Stimulated activated naive CD4-positive, alpha-beta T cell (primary cell): ENCODE measurements at regions not wholly inside any gene's neighbourhood (a gene's known extent, or its start where the extent isn't known, plus 50 kb on each side); places are given as distances from the start of the nearest gene placed in this dataset.
"Not testable (repeated sequence)": the region's sequence is repeated elsewhere in the genome, so short reads cannot be mapped to it uniquely, and the experiment has no call there.

Source experiments
- DNase-seq, 6 experiments: peaks; one replicate each; lab custom pipeline; 2025; lab: John Stamatoyannopoulos, UW

DNA sequence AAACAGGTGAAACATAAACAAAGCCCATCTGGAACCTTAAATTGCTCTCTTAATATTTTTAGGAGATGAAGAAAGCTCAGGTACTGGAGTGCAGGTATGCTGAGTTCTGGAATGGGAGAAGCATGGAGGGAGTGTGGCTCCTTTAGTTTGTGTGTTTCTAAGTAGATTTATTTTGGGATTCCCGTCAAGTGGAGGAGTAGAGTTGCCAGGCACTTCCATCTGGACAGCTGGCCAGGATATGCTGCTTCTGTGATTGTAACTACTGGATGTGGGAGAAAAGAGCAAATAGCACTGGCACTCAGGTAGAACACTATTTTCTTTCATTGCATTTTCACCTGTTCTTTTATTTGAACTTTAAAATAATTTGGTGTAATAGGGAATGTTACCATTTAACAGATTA lies 182.3 kb upstream of the MAST4 start:
- no peak for DNase-seq

DNA sequence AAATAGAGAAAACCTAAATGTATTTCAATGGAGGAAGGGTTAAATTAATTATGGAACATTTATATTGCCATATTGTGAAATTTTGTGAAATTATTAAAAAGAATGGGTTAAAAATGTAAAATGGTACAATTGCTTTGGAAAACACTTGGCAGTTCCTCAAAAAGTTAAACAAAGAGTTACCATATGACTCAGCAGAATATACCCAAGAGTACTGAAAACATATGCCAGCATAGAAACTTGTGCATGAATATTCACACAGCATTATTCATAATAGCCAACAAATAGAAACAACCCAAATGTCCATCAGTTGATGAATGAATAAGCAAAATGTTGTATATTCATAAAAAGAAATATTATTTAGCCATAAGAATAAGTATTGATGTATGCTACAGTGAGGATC lies 181.0 kb upstream of the MAST4 start:
- no peak for DNase-seq

DNA sequence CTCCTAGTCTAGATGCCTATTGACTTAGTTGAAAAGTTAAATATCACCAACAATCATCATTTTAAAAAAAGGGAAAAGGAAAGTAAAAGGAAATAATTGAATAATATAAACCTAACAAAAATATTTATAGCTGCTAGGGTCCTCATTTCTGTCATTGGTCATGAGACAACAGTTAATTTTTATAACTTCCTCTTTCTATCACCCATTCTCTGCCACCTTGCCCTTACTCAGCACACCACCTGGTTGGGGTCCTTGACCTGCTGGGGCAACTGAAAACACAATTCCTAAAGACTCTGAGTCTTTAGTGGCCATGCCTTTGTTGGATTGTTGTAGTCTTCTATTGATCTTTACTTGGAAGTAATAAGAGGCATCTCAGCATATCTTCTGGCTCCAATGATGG lies 179.5 kb upstream of the MAST4 start:
- DNase-seq: no peak

DNA sequence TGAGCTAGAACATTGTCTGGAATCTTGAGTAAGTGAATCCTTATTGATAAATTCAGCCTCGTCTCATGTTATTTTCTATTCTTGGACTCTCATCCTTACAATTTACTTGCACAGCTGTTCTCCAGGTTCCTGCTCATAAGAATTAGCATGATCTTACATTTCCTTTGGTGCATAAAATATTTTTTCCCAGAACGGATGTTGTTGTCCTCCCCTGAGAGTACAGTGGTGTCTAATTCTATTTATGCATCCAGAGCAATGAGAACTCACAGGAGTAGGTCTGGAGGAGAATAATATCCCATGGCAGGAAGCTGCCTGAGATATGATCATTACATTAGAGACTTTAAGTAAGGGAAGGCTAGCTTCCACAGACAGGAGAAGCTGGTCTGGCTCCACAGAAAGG lies 178.4 kb upstream of the MAST4 start:
- no peak for DNase-seq

DNA sequence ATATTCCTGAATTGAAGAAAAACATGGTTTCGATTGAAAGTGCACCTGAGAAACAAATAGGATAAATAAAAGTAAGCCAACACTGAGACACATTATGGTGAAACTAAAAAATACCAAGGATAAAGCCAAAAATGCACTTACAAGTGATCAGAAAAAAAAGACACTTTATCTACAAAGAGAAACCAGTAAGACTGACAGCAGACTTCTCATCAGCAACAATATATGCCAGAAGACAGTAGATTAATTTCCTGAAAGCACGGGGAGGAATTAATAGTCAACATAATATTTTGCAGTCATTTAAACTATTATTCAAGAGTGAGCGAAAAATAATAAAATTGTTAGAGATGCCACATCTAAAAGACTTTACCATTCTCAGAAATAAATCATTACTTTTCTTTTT lies 172.7 kb upstream of the MAST4 start:
- DNase-seq: no peak

DNA sequence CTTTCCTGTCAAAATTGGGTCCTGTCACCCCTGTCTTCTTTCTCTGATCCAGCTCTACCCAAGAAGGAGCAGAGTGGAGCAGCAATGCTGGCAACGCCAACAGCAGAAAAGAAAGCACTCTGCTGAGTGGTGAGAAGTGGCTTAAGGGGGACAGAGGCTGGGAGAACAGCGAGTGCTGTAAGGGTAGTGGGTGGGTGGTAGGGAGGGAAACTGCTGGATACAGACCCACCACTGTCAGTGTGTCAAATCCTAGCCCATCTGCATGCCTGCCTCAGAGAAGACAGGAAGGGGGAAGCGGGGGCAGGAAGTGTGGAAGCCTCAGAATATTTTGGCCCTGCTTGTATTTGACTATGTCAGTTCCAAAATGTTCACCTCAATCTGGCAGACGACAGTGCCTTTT lies 170.4 kb upstream of the MAST4 start:
- no peak for DNase-seq

DNA sequence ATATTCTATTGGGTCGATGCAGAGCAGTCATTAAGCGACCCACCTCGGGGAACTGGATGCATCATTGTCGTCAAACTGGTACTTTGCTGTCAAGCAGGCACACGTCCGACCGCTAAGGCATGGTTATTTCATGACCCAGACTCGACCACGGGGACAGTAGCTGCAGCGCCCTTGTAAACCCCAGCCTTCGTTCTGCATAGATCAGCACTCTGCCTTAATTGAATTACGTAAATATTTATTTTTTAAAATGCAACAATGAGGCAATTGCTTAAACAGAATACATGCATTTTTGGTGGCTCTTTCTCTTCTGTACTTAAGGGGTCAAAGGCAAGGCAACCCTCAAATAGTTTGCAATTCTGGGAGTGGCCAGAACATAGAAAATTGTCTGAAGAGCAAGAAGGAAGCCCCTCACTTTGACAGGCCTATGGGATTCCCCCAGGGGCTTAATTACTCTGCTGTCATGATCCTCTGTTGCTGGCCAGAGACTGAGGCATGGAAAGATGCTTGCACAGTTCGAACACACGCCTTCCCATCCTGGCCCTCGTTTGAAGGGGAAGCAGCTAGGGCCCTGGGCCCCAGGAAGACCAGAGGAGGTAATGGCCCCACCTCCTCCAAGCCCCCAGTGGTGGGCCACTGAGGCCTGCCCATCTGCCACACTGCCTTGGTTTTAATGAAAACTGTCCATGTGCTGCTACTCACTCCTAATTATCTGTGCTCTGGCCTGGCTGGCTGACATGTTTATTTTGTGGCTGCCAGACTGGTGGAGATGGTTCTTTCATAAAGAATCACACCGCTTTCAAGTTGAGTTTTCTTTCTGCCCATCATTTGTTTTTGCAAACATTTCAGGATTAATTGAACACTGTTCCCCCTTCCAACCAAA lies 169.7 kb upstream of the MAST4 start:
- DNase-seq: no peak

DNA sequence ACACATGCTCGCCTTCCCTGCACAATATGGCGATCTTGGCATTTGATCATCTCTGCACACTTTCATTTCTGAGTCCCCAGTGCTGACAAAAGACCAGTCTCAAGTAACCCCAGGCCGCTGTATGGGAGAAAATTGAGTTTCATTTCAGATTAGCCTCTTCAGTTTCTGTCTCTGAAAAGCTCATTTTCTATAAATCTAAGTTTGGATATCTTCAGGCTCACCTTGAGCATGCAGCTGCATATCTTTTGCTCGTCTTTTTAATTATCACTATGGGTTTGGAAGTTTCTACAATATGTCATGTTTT lies 169.1 kb upstream of the MAST4 start:
- DNase-seq: no peak

DNA sequence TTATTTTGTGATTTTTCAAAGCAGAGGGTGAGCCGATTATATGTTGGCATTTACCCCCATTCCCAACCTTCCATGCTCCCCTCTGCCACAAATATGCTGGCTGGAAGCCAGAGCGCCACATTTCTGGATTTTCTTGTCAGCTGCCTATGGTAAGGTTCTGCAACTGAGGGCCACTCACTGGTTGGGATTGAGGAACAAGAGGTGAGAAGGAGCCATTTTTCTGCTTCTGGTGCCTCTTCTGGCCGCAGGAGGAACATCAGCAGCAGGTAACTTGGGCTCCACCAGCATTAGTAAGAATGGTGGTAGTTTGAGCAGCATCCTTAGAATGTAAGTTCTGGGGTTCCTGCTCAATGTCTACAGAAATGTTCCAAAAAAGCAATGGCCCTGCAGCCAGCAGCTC lies 159.5 kb upstream of the MAST4 start:
- DNase-seq: no peak

DNA sequence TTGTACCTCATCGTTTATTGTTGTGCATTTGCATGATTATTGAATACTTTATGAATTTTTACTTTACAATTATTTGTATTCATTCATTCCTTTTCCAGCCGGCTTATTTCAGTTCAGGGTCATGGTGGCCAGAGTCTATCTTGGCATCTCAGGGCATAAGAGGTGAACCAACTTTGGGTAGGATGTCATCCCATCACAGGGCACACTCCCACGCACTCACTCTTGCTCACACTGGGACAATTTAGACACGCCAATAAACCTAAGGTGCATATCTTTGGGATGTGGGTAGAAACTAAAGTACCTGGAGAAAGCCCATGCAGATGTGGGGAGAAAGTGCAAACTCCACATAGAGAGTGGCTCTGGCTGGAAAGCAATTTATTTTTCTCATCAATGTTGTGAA lies 158.1 kb upstream of the MAST4 start:
- no peak for DNase-seq

DNA sequence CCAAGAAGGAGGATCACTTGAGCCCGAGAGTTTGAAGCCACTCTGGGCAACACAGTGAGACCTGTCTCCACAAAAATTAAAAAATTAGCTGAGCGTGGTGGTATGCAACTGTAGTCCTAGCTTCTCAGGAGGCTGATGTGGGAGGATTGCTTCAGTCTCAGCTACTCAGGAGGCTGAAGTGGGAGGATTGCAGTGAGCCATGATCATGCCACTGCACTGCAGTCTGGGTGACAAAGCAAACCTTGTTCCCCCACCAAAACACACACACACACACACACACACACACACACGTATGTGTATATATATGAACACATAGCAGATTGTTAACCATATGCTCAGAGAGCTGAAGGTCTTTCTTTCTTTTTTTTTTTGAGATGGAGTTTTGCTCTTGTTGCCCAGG lies 157.5 kb upstream of the MAST4 start:
- no peak for DNase-seq

DNA sequence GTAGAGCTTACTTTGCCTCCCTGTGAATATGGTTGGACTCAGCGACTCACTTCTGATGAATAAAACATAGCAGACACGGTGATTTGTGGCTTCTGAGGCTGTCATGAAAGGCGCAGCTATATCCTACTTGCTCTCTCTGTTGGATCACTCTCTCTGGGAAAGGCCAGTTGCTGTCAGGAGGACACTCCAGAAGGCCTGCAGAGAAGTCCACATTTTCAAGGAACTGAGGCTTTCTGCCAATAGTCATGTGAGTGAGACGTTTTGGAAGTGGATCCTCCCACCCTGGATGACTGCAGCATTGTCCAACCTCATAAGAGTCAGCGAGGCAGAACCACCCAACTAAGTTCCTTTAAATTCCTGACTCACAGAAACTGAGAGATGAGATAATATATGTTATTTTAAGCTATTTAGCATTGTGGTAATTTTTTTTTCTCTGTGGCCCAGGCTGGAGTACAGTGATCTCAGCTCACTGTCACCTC lies 156.0 kb upstream of the MAST4 start:
- no peak for DNase-seq

DNA sequence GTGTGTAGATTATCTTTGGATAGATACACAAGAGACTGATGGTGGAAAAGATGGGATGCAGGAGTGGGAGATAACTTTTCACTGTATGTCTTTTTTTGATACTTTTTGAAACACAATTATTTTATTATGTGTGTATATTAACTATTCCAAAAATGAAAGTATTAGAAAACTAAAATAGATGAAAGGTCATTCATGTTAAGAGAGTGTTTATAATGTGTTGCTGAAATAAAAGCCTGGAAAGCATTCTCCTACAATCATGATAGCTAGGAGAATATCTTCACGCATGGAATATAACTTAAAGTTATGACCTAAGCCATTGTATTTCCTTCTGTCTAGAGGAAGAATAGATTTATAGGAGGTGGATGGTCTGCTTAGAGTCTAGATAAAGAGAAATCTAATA lies 154.8 kb upstream of the MAST4 start:
- DNase-seq: no peak

DNA sequence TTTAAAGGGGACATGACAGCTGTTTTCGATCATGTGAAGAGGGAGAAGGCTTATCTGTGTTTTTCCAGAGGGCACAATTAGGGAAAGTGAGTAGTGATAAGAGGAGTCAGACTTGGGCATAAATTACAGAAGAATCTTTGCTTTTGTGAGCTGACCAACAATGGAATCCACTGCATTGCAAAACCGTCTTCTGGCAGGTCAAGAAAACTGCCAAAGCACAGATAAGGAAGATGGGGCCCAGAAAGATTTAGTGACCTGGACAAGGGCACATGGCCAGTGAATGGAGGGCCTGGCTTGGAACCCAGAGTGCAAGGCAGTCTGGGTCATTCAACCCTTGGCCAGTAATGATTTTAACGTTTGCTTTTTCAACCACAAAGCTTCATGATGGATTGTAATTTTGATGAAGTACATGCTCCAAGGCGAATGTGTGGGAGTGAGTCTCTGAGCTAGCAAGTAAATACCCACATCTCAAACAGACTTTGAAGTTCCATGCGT lies 153.2 kb upstream of the MAST4 start:
- DNase-seq: no peak

DNA sequence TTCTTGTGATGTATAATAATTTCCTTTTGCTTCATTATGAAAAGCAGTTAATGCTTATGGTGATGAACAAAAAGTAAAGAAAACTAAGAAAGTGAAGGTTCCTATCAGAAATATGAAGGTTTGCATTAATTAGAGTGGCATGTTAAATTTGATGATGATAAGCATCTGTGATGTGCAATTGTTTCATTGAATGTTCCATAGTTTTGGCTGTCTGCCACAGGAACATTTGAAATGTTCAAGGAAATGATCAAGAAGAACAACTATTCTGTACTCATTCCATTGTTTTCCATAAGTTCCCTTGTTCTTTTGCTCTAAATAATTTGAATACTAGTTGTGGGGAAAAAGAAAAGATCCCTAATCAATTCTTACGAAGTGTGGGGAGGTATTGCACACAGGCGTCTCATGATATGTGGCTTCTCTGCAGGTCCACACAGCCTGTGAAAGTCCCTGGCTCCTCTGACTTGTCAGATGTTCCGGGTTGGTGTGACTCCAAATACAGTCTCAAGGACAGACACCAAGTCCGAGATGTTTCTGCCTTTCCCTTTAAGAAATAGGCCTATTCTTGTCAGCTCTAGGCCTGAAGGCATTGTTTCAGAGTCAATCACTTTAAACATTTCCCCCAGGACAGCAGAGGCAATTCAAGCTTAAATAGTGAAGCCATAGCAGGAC lies 152.6 kb upstream of the MAST4 start:
- DNase-seq: no peak

DNA sequence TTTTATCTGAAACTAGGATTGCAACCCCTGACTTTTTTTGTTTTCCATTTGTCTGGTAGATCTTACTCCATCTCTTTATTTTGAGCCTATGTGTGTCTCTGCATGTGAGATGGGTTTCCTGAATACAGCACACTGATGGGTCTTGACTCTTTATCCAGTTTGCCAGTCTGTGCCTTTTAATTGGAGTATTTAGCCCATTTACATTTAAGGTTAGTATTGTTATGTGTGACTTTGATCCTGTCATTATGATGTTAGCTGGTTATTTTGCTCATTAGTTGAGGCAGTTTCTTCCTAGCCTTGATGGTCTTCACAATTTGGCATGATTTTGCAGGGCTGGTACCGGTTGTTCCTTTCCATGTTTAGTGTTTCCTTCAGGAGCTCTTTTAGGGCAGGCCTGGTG lies 148.1 kb upstream of the MAST4 start:
- not testable (repeated sequence) for DNase-seq

DNA sequence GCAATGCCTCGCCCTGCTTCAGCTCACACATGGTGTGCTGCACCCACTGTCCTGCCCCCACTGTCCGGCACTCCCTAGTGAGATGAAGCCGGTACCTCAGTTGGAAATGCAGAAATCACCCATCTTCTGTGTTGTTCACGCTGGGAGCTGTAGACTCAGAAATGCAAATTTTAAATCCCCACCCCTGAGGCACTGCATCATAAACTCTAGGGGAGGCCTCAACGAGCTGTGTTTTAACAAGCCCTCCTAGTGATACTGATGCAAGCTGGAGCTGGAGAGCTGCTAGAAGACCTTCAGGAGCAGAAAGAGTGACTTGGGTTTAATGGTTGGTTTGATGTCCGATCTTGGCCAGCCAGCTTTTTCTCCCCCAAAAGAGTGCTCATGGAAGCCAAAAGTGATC lies 146.0 kb upstream of the MAST4 start:
- DNase-seq: no peak

DNA sequence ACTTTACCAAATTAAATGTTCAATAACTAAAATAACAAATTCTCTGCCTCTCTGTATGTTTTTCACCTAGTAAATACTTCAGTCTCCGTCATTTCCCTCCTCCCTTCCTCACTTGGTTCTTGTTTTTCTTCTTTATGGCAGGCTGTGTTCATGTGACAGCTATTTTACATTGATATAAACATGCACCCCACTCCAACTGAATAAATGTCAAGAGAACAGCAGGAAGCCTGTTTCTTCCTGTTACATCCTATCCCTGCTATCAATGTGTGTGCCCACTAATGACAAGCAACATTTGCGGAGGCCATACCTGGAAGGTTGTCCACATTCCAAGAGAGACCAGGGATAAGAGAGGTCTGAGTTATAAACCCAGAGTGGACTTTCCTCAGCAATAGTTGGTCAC lies 145.2 kb upstream of the MAST4 start:
- DNase-seq: no peak

DNA sequence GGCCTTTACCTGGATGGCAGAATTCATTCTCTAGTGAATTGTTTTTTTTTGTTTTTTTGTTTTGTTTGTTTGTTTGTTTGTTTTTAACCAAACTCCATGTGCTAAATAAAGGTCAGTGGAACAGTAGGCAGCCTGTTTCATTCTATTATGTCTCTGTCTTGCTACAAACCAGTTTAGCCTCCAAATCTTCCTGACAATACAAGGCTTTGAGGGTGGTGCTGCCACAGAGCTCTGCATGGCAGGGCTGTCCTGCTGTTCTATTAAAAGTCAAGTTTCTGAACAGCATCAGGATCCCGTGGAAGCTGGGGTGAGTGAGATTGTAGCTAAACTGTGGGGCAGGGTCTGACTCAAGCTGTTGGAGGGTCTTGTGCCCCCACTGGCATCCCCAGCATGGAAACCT lies 144.1 kb upstream of the MAST4 start:
- no peak for DNase-seq

DNA sequence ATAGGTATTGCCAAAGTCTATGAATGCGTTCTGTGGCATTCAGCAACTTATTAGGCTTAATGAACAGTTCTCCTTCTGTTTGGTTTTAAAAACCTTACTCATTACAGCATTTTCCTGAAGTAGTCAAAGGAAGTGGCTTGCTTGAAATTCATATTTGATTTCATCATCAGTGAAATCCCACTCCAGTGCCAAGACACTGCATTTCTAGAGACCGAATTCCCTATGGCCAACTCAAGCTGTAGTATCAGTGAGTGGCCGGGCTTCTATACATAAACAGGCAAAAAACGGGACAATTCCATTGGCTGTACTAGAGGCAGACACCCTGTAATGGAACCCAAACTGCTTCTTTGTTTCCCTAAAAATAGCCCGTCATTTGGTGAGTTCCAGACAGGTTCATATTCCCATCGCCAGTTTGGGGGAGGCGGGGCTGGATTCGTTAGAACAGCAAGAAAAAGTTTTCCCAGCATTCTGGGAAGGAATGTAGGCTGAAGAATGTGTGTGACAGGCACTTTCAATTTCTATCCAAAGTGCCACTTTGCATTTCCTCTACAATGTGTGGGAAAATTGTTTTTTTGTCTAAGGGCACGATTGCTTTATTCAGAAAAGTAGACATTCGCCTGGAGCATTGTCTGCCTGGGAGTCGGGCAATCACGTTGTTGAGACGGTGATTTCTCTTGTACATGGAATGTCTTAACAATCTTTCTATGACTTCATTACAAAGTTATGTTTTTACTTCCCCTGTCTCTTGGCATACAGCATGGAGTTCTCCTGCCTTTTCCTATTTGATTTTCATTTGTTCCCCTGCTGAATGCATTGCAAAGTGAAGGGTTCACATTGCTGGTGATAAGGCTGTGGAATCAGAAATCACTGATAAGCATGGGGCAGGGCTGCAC lies 141.8 kb upstream of the MAST4 start:
- DNase-seq: no peak

DNA sequence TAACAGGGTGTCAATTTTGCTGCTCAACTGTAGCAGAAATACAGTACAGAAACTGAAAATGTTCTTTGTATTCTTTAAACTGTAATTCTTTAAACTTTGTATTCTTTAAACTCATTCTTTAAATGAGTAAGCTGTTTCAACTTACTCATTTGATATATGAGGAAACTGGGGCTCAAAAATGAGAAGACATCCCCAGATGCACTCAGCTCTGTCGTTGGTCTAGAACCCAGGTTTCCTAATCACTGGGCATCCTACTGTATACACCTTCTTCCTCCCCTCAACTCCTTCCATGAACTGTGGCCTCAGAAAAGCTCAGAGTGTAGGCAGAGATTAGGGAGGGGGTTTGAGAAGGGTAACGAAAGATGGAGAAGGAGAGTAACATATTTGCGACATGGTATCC lies 136.5 kb upstream of the MAST4 start:
- DNase-seq: no peak

DNA sequence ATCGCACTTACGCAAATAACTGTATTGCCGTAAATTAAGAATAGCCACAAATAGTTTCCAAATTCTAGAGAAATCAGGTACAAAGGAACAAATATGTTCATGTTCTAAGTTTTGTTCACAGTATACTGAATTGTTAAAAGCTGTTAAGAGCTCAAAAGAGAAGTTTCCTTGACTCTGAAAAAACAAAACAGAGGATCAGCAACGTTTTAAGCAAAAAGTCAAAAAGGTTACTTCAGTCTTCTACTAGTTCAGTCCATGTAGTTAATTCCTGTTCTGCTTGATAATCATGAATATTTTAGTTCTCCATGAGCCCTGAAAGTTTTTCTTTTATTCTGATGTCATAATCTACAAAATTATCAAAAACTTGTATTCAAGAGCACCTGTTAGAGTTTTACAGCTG lies 128.6 kb upstream of the MAST4 start:
- no peak for DNase-seq

DNA sequence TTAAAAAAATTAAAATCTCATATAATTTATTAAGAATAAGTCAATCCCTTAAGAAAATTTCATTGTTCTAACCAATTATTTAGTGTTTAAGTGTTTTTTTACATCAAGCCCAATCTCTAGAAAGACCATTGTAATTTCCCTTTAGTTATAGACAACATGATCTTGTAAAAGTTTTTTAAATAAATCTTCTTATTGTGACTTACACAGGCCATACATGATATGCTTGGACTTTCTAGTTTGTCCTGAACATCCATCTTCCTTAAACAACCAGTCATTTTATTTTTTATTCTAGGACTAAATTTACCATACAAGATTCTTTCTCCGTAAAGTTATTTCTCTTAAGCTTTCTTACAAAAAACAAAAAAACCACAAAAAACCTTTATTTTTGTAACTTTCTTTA lies 126.5 kb upstream of the MAST4 start:
- DNase-seq: no peak
